GM12878 (cell line): ENCODE measurements at regions not wholly inside any gene's neighbourhood (a gene's known extent, or its start where the extent isn't known, plus 50 kb on each side); places are given as distances from the start of the nearest gene placed in this dataset.

Source experiments
- ATAC-seq: fragments of 200-7000 bp; cut with Tn5 transposase; 3 replicates; pipeline ENCODE4 v1.9.1; 2020; ENCODE audit warnings: mild to moderate bottlenecking, moderate library complexity
- BruUV-seq: library from RNA; stranded (reverse); fragments of 400-500 nt; replicated peaks from 2 replicates; lab custom pipeline; 2021; lab: Mats Ljungman, UMichigan
- CTCF ChIA-PET: fragments of 300-600 bp; sonication (Branson Sonifier 250); formaldehyde crosslinking; extraction: SDS; loops from one replicate; lab custom pipeline; 2021; ENCODE audit warnings: inconsistent platforms; lab: Yijun Ruan, JAX
- POLR2A ChIA-PET: fragments of 350-600 bp; formaldehyde crosslinking; extraction: SDS; loops from one replicate; lab custom pipeline; 2021; ENCODE audit warnings: inconsistent platforms; lab: Charles Lee
- RAD21 ChIA-PET: fragments of 300-600 bp; sonication (Branson Sonifier 250); formaldehyde crosslinking; loops from one replicate; lab custom pipeline; 2023; ENCODE audit warnings: antibody characterized with exemption; ENCODE audit not compliant: unreplicated experiment; lab: Charles Lee
- SMC1A ChIA-PET: fragments of 300-600 bp; sonication (Branson Sonifier 250); formaldehyde crosslinking; loops from one replicate; lab custom pipeline; 2023; ENCODE audit not compliant: unreplicated experiment, uncharacterized antibody; lab: Charles Lee
- DNase-seq: peaks from one replicate; pipeline ENCODE4 v3.0.0-alpha.2; 2011; ENCODE audit warnings: low read depth, low spot score
- FAIRE-seq: peaks from 3 replicates; lab custom pipeline; 2011; peaks lifted over from hg19 to GRCh38; lab: Jason Lieb, UNC
- H2AFZ ChIP-seq: 2 replicates; pipeline ENCODE4 v1.6.0; 2011; ENCODE audit warnings: low read depth, low read length, control low read depth; ENCODE audit not compliant: control insufficient read depth
- H3K27ac ChIP-seq: 2 replicates; pipeline ENCODE4 v1.5.1; 2011; ENCODE audit warnings: control low read depth; ENCODE audit not compliant: control insufficient read depth, insufficient read depth
- H3K27me3 ChIP-seq, 2 experiments: replicated peaks in 1 of 2; 2 replicates each; pipeline versions ENCODE4 v1.6.0 to v1.6.1; 2011; ENCODE audit warnings: low read length in 1 of 2; ENCODE audit not compliant: control insufficient read depth in 2 of 2, insufficient read depth in 2 of 2
- H3K36me3 ChIP-seq, 2 experiments: 2 replicates each; pipeline ENCODE4 v1.5.1; 2011; ENCODE audit warnings: low read length in 1 of 2; ENCODE audit not compliant: control insufficient read depth in 2 of 2, insufficient read depth in 2 of 2
- H3K4me1 ChIP-seq: 2 replicates; pipeline ENCODE4 v1.6.1; 2011; ENCODE audit warnings: mild to moderate bottlenecking, low read length, moderate library complexity, mixed read lengths; ENCODE audit not compliant: control insufficient read depth, insufficient read depth
- H3K4me2 ChIP-seq: 2 replicates; pipeline ENCODE4 v1.6.0; 2011; ENCODE audit warnings: control low read depth; ENCODE audit not compliant: control insufficient read depth, insufficient read depth
- H3K4me3 ChIP-seq: fragments of 200-600 bp; sonication (generic); 2 replicates; pipeline ENCODE4 v1.5.1; 2016
- H3K79me2 ChIP-seq: 2 replicates; pipeline ENCODE4 v1.6.0; 2011; ENCODE audit warnings: low read length; ENCODE audit not compliant: control insufficient read depth, insufficient read depth
- H3K9ac ChIP-seq: 2 replicates; pipeline ENCODE4 v1.8.0; 2011; ENCODE audit warnings: low read length, control low read depth, mixed read lengths; ENCODE audit not compliant: control insufficient read depth, insufficient read depth
- H3K9me3 ChIP-seq: replicated peaks from 3 replicates; pipeline ENCODE4 v1.5.1; 2011; ENCODE audit warnings: mild to moderate bottlenecking, low read length; ENCODE audit not compliant: control insufficient read depth, insufficient read depth
- H4K20me1 ChIP-seq: 2 replicates; pipeline ENCODE4 v1.6.0; 2011; ENCODE audit not compliant: control insufficient read depth, insufficient read depth
- ASH2L ChIP-seq: fragments of 300-600, 200-600 bp; sonication (generic); IDR thresholded peaks from 2 replicates; pipeline ENCODE4 v1.6.1; 2017; ENCODE audit warnings: low read depth, mild to moderate bottlenecking, borderline replicate concordance
- EP300 ChIP-seq, 2 experiments: fragments of 150-350 bp in 1 of 2; IDR thresholded peaks; 2 replicates each; pipeline ENCODE4 v1.6.1; 2011 to 2012; ENCODE audit warnings: low read depth in 2 of 2, low read length in 2 of 2, borderline replicate concordance in 1 of 2, improper control_type of control experiment in 1 of 2, inconsistent platforms in 1 of 2; ENCODE audit not compliant: control insufficient read depth in 1 of 2
- MEF2A ChIP-seq: IDR thresholded peaks from 2 replicates; pipeline ENCODE4 v1.6.1; 2011; ENCODE audit warnings: low read depth, mild to moderate bottlenecking, low read length, moderate library complexity; ENCODE audit not compliant: insufficient read depth
- MTA2 ChIP-seq: fragments of 450-650 bp; IDR thresholded peaks from 2 replicates; pipeline ENCODE4 v1.6.1; 2016; ENCODE audit warnings: low read depth, mild to moderate bottlenecking, moderate library complexity
- NBN ChIP-seq: fragments of 450-650 bp; IDR thresholded peaks from 2 replicates; pipeline ENCODE4 v1.6.1; 2016
- NFYB ChIP-seq: IDR thresholded peaks from 2 replicates; pipeline ENCODE4 v1.6.1; 2011; ENCODE audit warnings: low read depth, mild to moderate bottlenecking, low read length, improper control_type of control experiment, moderate library complexity; ENCODE audit not compliant: insufficient read depth
- RB1 ChIP-seq: fragments of 450-650 bp; formaldehyde crosslinking; IDR thresholded peaks from 2 replicates; pipeline ENCODE4 v1.6.1; 2017; ENCODE audit warnings: mild to moderate bottlenecking, borderline replicate concordance
- SREBF1 ChIP-seq: IDR thresholded peaks from 2 replicates; pipeline ENCODE4 v1.6.1; 2012; ENCODE audit warnings: mild to moderate bottlenecking, low read length
- WRNIP1 ChIP-seq: IDR thresholded peaks from 2 replicates; pipeline ENCODE4 v1.6.1; 2011; ENCODE audit warnings: low read depth, low read length, improper control_type of control experiment, borderline replicate concordance
- ZNF622 ChIP-seq: fragments of 450-650 bp; IDR thresholded peaks from 2 replicates; pipeline ENCODE4 v1.6.1; 2017; ENCODE audit warnings: mild to moderate bottlenecking, inconsistent platforms
- ZZZ3 ChIP-seq: IDR thresholded peaks from 2 replicates; pipeline ENCODE4 v1.6.1; 2011; ENCODE audit warnings: low read depth; ENCODE audit not compliant: control insufficient read depth, insufficient read length
- WGBS: methylation state at CpG from one replicate; pipeline ENCODE4 v1.1.6; 2016; ENCODE audit warnings: low lambda C conversion rate; ENCODE audit not compliant: insufficient replicate concordance, insufficient coverage; ENCODE audit errors: missing lambda C conversion rate; 5-methylcytosine and 5-hydroxymethylcytosine counted together
- in situ Hi-C: fragments of 300-500 bp; cut with MboI; formaldehyde crosslinking; loops from 9 replicates; pipeline ENCODE4 v1.14.3; 2018; ENCODE audit warnings: mixed read lengths
- intact Hi-C: fragments of 100-400 bp; cut with micrococcal nuclease; formaldehyde crosslinking; loops from one replicate; pipeline ENCODE4 v1.14.2; 2022; ENCODE audit not compliant: unreplicated experiment
- TF ChIP-seq, protein P1 (sequence below): IDR thresholded peaks from 2 replicates; pipeline ENCODE4 v1.6.1; 2012; ENCODE audit warnings: improper control_type of control experiment, low read depth, low read length; ENCODE audit not compliant: insufficient replicate concordance
- TF ChIP-seq, protein P2 (sequence below): IDR thresholded peaks from 2 replicates; pipeline ENCODE4 v1.6.1; 2011; ENCODE audit warnings: borderline replicate concordance, low read depth, mild to moderate bottlenecking, moderate library complexity, mixed read lengths, low read length; ENCODE audit not compliant: insufficient read depth; ENCODE audit errors: extremely low read length
- TF ChIP-seq, protein P3 (sequence below): IDR thresholded peaks from 2 replicates; pipeline ENCODE4 v1.6.1; 2011; ENCODE audit warnings: low read depth, mild to moderate bottlenecking, low read length, moderate library complexity, borderline replicate concordance; ENCODE audit errors: extremely low read depth
- TF ChIP-seq, protein P4 (sequence below): fragments of 450-650 bp; formaldehyde crosslinking; IDR thresholded peaks from 2 replicates; pipeline ENCODE4 v1.4.0; 2020; ENCODE audit warnings: mild to moderate bottlenecking, moderate library complexity

DNA sequence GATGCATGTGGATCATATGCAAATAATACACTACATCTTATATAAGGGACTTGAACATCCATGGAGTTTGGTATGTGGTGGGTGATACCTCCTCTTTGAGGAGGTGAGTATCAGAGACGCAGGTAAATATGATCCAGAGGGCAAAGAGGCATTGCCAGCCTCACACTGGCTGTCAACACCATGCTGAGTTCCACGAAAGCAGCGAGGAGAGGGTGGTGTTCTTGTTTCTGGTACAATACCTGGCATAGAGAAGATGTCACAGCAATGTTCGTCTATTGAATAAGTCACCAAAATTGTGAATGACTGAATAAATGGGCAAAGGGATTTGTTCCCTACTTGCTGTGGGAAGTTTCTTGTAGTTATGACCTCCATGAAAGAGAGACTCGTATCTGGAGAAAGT, 182.2 kb downstream of the SNRPN start:
- H4K20me1 ChIP-seq = no peaks in the 10 kb centered on the region
- CTCF ChIA-PET = no interaction called here
- 44% methylated on average over 5 of the region's 5 CpGs for WGBS
- ATAC-seq = no peak
- SMC1A ChIA-PET = no interaction called here
- no peak overlapping the region for H3K9ac ChIP-seq
- RAD21 ChIA-PET = no interaction called here
- no peaks in the 10 kb centered on the region for H3K4me1 ChIP-seq
- H2AFZ ChIP-seq = no peak overlapping the region
- H3K27me3 ChIP-seq = no peaks in the 10 kb centered on the region
- POLR2A ChIA-PET = no interaction called here
- H3K4me3 ChIP-seq = no peak overlapping the region
- no TSS peak for BruUV-seq
- FAIRE-seq = no peak
- no peaks in the 10 kb centered on the region; the same call in 2 of the 3 replicates for H3K9me3 ChIP-seq
- no peak overlapping the region for H3K27ac ChIP-seq
- no peak overlapping the region for H3K4me2 ChIP-seq
- no peaks in the 10 kb centered on the region for H3K79me2 ChIP-seq
- in situ Hi-C loops (no loop called here), intact Hi-C loops (no loop called here)
- TF ChIP-seq, protein P1, sequence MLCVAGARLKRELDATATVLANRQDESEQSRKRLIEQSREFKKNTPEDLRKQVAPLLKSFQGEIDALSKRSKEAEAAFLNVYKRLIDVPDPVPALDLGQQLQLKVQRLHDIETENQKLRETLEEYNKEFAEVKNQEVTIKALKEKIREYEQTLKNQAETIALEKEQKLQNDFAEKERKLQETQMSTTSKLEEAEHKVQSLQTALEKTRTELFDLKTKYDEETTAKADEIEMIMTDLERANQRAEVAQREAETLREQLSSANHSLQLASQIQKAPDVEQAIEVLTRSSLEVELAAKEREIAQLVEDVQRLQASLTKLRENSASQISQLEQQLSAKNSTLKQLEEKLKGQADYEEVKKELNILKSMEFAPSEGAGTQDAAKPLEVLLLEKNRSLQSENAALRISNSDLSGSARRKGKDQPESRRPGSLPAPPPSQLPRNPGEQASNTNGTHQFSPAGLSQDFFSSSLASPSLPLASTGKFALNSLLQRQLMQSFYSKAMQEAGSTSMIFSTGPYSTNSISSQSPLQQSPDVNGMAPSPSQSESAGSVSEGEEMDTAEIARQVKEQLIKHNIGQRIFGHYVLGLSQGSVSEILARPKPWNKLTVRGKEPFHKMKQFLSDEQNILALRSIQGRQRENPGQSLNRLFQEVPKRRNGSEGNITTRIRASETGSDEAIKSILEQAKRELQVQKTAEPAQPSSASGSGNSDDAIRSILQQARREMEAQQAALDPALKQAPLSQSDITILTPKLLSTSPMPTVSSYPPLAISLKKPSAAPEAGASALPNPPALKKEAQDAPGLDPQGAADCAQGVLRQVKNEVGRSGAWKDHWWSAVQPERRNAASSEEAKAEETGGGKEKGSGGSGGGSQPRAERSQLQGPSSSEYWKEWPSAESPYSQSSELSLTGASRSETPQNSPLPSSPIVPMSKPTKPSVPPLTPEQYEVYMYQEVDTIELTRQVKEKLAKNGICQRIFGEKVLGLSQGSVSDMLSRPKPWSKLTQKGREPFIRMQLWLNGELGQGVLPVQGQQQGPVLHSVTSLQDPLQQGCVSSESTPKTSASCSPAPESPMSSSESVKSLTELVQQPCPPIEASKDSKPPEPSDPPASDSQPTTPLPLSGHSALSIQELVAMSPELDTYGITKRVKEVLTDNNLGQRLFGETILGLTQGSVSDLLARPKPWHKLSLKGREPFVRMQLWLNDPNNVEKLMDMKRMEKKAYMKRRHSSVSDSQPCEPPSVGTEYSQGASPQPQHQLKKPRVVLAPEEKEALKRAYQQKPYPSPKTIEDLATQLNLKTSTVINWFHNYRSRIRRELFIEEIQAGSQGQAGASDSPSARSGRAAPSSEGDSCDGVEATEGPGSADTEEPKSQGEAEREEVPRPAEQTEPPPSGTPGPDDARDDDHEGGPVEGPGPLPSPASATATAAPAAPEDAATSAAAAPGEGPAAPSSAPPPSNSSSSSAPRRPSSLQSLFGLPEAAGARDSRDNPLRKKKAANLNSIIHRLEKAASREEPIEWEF = no peak
- TF ChIP-seq MEF2A = no peak
- TF ChIP-seq MTA2 = no peak
- no peak for TF ChIP-seq ASH2L
- TF ChIP-seq, protein P2, sequence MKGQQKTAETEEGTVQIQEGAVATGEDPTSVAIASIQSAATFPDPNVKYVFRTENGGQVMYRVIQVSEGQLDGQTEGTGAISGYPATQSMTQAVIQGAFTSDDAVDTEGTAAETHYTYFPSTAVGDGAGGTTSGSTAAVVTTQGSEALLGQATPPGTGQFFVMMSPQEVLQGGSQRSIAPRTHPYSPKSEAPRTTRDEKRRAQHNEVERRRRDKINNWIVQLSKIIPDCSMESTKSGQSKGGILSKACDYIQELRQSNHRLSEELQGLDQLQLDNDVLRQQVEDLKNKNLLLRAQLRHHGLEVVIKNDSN = no peak
- TF ChIP-seq RB1 = no peak
- TF ChIP-seq ZNF622 = no peak
- no peak for TF ChIP-seq WRNIP1
- TF ChIP-seq, protein P3, sequence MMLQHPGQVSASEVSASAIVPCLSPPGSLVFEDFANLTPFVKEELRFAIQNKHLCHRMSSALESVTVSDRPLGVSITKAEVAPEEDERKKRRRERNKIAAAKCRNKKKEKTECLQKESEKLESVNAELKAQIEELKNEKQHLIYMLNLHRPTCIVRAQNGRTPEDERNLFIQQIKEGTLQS = no peak
- TF ChIP-seq, protein P4, sequence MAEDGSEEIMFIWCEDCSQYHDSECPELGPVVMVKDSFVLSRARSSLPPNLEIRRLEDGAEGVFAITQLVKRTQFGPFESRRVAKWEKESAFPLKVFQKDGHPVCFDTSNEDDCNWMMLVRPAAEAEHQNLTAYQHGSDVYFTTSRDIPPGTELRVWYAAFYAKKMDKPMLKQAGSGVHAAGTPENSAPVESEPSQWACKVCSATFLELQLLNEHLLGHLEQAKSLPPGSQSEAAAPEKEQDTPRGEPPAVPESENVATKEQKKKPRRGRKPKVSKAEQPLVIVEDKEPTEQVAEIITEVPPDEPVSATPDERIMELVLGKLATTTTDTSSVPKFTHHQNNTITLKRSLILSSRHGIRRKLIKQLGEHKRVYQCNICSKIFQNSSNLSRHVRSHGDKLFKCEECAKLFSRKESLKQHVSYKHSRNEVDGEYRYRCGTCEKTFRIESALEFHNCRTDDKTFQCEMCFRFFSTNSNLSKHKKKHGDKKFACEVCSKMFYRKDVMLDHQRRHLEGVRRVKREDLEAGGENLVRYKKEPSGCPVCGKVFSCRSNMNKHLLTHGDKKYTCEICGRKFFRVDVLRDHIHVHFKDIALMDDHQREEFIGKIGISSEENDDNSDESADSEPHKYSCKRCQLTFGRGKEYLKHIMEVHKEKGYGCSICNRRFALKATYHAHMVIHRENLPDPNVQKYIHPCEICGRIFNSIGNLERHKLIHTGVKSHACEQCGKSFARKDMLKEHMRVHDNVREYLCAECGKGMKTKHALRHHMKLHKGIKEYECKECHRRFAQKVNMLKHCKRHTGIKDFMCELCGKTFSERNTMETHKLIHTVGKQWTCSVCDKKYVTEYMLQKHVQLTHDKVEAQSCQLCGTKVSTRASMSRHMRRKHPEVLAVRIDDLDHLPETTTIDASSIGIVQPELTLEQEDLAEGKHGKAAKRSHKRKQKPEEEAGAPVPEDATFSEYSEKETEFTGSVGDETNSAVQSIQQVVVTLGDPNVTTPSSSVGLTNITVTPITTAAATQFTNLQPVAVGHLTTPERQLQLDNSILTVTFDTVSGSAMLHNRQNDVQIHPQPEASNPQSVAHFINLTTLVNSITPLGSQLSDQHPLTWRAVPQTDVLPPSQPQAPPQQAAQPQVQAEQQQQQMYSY = no peak
- no peak for TF ChIP-seq NBN
- no peak for TF ChIP-seq EP300 (IDR thresholded peaks at IDR 0.05; ENCODE audit: borderline replicate concordance in 1 of 2, control insufficient read depth in 1 of 2, low read depth in 2 of 2, low read length in 2 of 2)
- TF ChIP-seq SREBF1 = no peak
- no peak for TF ChIP-seq ZZZ3
- no peak for TF ChIP-seq NFYB
- H3K36me3 ChIP-seq = no peaks in the 10 kb centered on the region
- DNase-seq = no peak
